CD4-positive, alpha-beta T cell (primary cell): ENCODE measurements at regions not wholly inside any gene's neighbourhood (a gene's known extent, or its start where the extent isn't known, plus 50 kb on each side); places are given as distances from the start of the nearest gene placed in this dataset.

Source experiments
- ATAC-seq: fragments of 200-7000 bp; cut with Tn5 transposase; one replicate; pipeline ENCODE4 v1.10.0; 2022; ENCODE audit warnings: mild to moderate bottlenecking; ENCODE audit not compliant: poor library complexity
- CTCF ChIA-PET: fragments of 350-600 bp; sonication (Branson Sonifier 250); formaldehyde crosslinking; loops from one replicate; lab custom pipeline; 2021; ENCODE audit warnings: antibody characterized with exemption, inconsistent platforms; lab: Charles Lee
- POLR2A ChIA-PET: fragments of 350-600 bp; sonication (Branson Sonifier 250); formaldehyde crosslinking; loops from one replicate; lab custom pipeline; 2021; ENCODE audit warnings: antibody characterized with exemption, inconsistent platforms; lab: Charles Lee
- DNase-seq, 14 experiments: peaks; one replicate each; pipeline ENCODE4 v3.0.0-alpha.2; 2013 to 2020; ENCODE audit warnings: mixed read lengths in 2 of 14
- H3K27ac ChIP-seq, 2 donors: one replicate each; pipeline versions ENCODE4 v1.5.1 to v1.7.0; 2013; ENCODE audit warnings: low read length in 2 of 2, low read depth in 1 of 2, mild to moderate bottlenecking in 1 of 2
- H3K27me3 ChIP-seq, 2 experiments: 1 replicate in 1 of 2; 2 replicates in 1 of 2; pipeline versions ENCODE4 v1.6.1 to v1.7.0; 2013; ENCODE audit warnings: low read length in 2 of 2, control low read depth in 1 of 2, mild to moderate bottlenecking in 1 of 2, moderate library complexity in 1 of 2; ENCODE audit not compliant: insufficient read depth in 2 of 2, control insufficient read depth in 1 of 2
- H3K36me3 ChIP-seq: one replicate; pipeline ENCODE4 v1.6.1; 2013; ENCODE audit warnings: low read length, control low read depth; ENCODE audit not compliant: insufficient read depth
- H3K4me1 ChIP-seq: one replicate; pipeline ENCODE4 v1.6.1; 2013; ENCODE audit warnings: low read length, control low read depth; ENCODE audit not compliant: insufficient read depth
- H3K4me3 ChIP-seq: one replicate; pipeline ENCODE4 v1.5.1; 2013; ENCODE audit warnings: mild to moderate bottlenecking, low read length, moderate library complexity
- H3K9me3 ChIP-seq, 2 experiments: 1 replicate in 1 of 2; 2 replicates in 1 of 2; pipeline versions ENCODE4 v1.6.1 to v1.7.0; 2013; ENCODE audit warnings: low read length in 2 of 2, mild to moderate bottlenecking in 2 of 2, control low read depth in 1 of 2, moderate library complexity in 1 of 2; ENCODE audit not compliant: control insufficient read depth in 1 of 2, insufficient read depth in 1 of 2
- H3K27ac Mint-ChIP-seq: one replicate; pipeline ENCODE4 v1.8.0; 2020; ENCODE audit warnings: mixed read lengths
- H3K27me3 Mint-ChIP-seq: one replicate; pipeline ENCODE4 v1.8.0; 2021; ENCODE audit warnings: mixed read lengths
- H3K36me3 Mint-ChIP-seq: one replicate; pipeline ENCODE4 v1.8.0; 2021; ENCODE audit warnings: low read depth, mixed read lengths
- H3K4me1 Mint-ChIP-seq: one replicate; pipeline ENCODE4 v1.8.0; 2021; ENCODE audit warnings: low read depth, mixed read lengths
- H3K4me3 Mint-ChIP-seq: one replicate; pipeline ENCODE4 v1.8.0; 2020; ENCODE audit warnings: mild to moderate bottlenecking, mixed read lengths
- H3K9me3 Mint-ChIP-seq: one replicate; pipeline ENCODE4 v1.8.0; 2020; ENCODE audit warnings: mixed read lengths
- intact Hi-C, 2 experiments: fragments of 100-400 bp; cut with DNase I in 1 of 2; cut with micrococcal nuclease in 1 of 2; formaldehyde crosslinking; loops; one replicate each; pipeline versions ENCODE4 v1.15.1 to v1.9.0; 2023 to 2025; cut with DNase I, micrococcal nuclease
- TF ChIP-seq, protein P1 (sequence below): fragments of 200-600 bp; IDR thresholded peaks from one replicate; pipeline ENCODE4 v1.8.0; 2022; ENCODE audit warnings: antibody characterized with exemption, mild to moderate bottlenecking

DNA sequence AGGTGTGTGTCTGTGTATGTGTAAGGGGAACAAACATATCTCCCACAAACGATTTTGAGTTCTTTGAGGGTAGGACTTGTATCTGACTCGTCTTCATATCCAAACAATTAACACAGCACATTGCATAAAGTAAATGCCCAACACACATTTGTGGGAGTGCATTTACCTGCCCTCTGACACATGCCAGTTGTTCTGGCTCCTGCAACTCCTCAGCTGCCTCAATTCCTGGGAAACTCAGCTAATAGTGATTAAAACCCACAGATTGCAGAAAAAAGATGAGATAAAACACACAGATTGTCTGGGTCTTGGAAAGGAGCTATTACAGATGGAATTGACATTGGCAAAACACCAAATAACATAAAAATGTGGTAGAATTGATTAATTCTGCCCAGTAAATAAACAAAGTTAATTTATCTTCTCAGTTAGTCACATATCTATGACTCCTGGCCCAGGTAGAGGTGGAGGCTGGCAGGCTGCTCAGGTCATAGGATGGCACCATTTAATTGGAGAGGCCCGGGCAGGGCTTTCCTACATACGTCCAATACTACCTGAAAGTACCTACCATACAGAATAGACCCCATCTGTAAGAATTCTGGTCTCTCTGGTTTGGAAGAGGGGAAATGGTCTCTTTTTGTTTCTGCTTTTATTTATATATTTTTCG, 71.5 kb upstream of the IFNGR1 start:
- Histone ChIP-seq H3K36me3 (no peaks in the 10 kb centered on the region), H3K27me3 (no peaks in the 10 kb centered on the region), H3K4me1 (peaks cover 4% of the 10 kb centered on the region), H3K9me3 (no peaks in the 10 kb centered on the region), H3K4me3 (no peak overlapping the region), H3K27ac (no peak overlapping the region)
- intact Hi-C loops: no loop called here
- DNase-seq (no peak), ATAC-seq (no peak)
- H3K27me3 Mint-ChIP-seq: no peaks in the 10 kb centered on the region
- peaks cover 2% of the 10 kb centered on the region for H3K9me3 Mint-ChIP-seq
- H3K27ac Mint-ChIP-seq: no peak overlapping the region
- TF ChIP-seq, protein P1, sequence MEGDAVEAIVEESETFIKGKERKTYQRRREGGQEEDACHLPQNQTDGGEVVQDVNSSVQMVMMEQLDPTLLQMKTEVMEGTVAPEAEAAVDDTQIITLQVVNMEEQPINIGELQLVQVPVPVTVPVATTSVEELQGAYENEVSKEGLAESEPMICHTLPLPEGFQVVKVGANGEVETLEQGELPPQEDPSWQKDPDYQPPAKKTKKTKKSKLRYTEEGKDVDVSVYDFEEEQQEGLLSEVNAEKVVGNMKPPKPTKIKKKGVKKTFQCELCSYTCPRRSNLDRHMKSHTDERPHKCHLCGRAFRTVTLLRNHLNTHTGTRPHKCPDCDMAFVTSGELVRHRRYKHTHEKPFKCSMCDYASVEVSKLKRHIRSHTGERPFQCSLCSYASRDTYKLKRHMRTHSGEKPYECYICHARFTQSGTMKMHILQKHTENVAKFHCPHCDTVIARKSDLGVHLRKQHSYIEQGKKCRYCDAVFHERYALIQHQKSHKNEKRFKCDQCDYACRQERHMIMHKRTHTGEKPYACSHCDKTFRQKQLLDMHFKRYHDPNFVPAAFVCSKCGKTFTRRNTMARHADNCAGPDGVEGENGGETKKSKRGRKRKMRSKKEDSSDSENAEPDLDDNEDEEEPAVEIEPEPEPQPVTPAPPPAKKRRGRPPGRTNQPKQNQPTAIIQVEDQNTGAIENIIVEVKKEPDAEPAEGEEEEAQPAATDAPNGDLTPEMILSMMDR: no peak
- H3K4me1 Mint-ChIP-seq: peaks cover 6% of the 10 kb centered on the region
- H3K36me3 Mint-ChIP-seq: no peaks in the 10 kb centered on the region
- POLR2A ChIA-PET: no interaction called here
- no peak overlapping the region for H3K4me3 Mint-ChIP-seq
- CTCF ChIA-PET: no interaction called here

DNA sequence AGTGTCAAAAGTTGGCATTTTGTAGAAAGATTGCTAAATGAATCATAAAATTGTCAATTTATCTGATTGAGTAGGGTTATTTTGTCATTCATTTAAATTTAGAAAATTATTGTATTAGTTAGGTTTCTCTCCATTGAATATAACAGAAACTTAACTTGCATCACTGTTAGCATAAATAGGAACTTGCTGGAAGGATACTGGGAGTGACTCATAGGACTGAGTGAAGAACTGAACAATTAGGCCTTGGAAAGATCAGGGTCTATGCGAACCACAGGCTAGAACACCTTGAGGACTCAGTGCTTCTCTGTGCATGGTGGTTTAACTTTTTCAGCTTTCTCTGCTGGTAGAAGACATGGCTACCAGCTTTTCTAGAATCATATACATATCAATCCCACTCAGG, 67.7 kb upstream of the IFNGR1 start:
- Mint-ChIP-seq H3K27me3 (peaks cover 21% of the 10 kb centered on the region), H3K4me3 (no peak overlapping the region), H3K27ac (no peak overlapping the region), H3K9me3 (peaks cover 2% of the 10 kb centered on the region), H3K4me1 (peaks cover 6% of the 10 kb centered on the region), H3K36me3 (no peaks in the 10 kb centered on the region)
- Histone ChIP-seq H3K27ac (no peak overlapping the region), H3K27me3 (no peaks in the 10 kb centered on the region), H3K36me3 (no peaks in the 10 kb centered on the region), H3K4me1 (peaks cover 4% of the 10 kb centered on the region), H3K4me3 (no peak overlapping the region), H3K9me3 (no peaks in the 10 kb centered on the region)
- ChIA-PET POLR2A (no interaction called here), CTCF (no interaction called here)
- no peak for ATAC-seq
- DNase-seq: peak in 1 of 14 experiments; percentile 29
- TF ChIP-seq, protein P1: no peak
- intact Hi-C loops: no loop called here

DNA sequence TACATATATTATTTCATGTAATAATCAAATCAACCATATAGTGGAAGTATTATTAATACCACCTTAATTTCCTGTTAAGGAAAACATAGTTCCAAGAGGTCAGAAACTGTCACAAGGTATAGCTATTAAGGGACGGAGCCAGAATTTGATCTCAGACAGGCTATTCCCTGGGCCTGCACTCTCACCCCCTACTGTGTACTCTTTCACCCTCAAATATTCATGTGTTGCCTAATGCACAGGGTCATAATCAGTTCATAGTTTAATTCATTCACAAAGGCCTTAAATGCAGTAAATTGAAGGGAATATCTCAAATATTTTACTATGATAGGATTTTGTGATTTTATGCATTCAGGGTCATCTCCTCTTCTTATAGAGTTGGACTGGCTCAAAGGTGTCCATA, 67.2 kb upstream of the IFNGR1 start:
- TF ChIP-seq, protein P1: no peak
- peaks cover 2% of the 10 kb centered on the region for H3K9me3 Mint-ChIP-seq
- intact Hi-C loops: no loop called here

More for the DNA sequence above, 67.2 kb upstream of the IFNGR1 start:
- H3K27ac ChIP-seq: no peak overlapping the region
- peaks cover 2% of the 10 kb centered on the region for H3K4me1 ChIP-seq
- no peaks in the 10 kb centered on the region for H3K36me3 Mint-ChIP-seq
- H3K4me3 Mint-ChIP-seq: no peak overlapping the region
- H3K36me3 ChIP-seq: no peaks in the 10 kb centered on the region
- peaks cover 25% of the 10 kb centered on the region for H3K27me3 Mint-ChIP-seq
- H3K4me1 Mint-ChIP-seq: peaks cover 4% of the 10 kb centered on the region
- POLR2A ChIA-PET: interaction anchor here (1.0 kb wide), 1 partner anchor 18 kb away, joined by 3 read pairs; no protein-coding TSS in a partner anchor
- no peak overlapping the region for H3K4me3 ChIP-seq
- ATAC-seq (no peak), DNase-seq (no peak)
- H3K9me3 ChIP-seq: no peaks in the 10 kb centered on the region
- H3K27me3 ChIP-seq: no peaks in the 10 kb centered on the region
- CTCF ChIA-PET: no interaction called here
- no peak overlapping the region for H3K27ac Mint-ChIP-seq
